ENCODE measurements at regions not wholly inside any gene's neighbourhood (a gene's known extent, or its start where the extent isn't known, plus 50 kb on each side); places are given as distances from the start of the nearest gene placed in this dataset.

- no peaks in the 10 kb centered on the region for H3K27me3 ChIP-seq (ENCODE audit: insufficient read depth, low read length, poor library complexity, severe bottlenecking)
- H2AFZ ChIP-seq (ENCODE audit: low read length), result no peak overlapping the region
- H3K4me2 ChIP-seq (ENCODE audit: low read depth, low read length, poor library complexity, severe bottlenecking), result no peak overlapping the region
- TF ChIP-seq, protein P1, sequence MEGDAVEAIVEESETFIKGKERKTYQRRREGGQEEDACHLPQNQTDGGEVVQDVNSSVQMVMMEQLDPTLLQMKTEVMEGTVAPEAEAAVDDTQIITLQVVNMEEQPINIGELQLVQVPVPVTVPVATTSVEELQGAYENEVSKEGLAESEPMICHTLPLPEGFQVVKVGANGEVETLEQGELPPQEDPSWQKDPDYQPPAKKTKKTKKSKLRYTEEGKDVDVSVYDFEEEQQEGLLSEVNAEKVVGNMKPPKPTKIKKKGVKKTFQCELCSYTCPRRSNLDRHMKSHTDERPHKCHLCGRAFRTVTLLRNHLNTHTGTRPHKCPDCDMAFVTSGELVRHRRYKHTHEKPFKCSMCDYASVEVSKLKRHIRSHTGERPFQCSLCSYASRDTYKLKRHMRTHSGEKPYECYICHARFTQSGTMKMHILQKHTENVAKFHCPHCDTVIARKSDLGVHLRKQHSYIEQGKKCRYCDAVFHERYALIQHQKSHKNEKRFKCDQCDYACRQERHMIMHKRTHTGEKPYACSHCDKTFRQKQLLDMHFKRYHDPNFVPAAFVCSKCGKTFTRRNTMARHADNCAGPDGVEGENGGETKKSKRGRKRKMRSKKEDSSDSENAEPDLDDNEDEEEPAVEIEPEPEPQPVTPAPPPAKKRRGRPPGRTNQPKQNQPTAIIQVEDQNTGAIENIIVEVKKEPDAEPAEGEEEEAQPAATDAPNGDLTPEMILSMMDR (conservative IDR thresholded peaks at IDR 0.05; ENCODE audit: low read length), result no peak
- no peaks in the 10 kb centered on the region for H3K9me2 ChIP-seq (replicated peaks; ENCODE audit: low read depth, low read length)
- H3K9me3 ChIP-seq (ENCODE audit: insufficient read depth, low read depth, low read length), result no peaks in the 10 kb centered on the region
- H3K9ac ChIP-seq (ENCODE audit: low read depth, low read length, poor library complexity, severe bottlenecking), result no peak overlapping the region
- no peaks in the 10 kb centered on the region for H3K79me2 ChIP-seq (ENCODE audit: insufficient read depth, low read length)
- H3K4me1 ChIP-seq (ENCODE audit: insufficient read depth, low read length, poor library complexity, severe bottlenecking), result no peaks in the 10 kb centered on the region
- H3F3A ChIP-seq (ENCODE audit: low read depth), result no peaks in the 10 kb centered on the region
- H4K20me1 ChIP-seq (ENCODE audit: insufficient read depth, low read length, poor library complexity, severe bottlenecking), result no peaks in the 10 kb centered on the region
- H3K4me3 ChIP-seq (ENCODE audit: low read length, poor library complexity, severe bottlenecking), result no peak overlapping the region
- no peaks in the 10 kb centered on the region for H3K36me3 ChIP-seq (ENCODE audit: insufficient read depth, low read length)
Measured at GRCh38 chr4:138674209-138674608, 341.4 kb upstream of the NOCT start.

GRCh38 chr4:138673053-138673452 is 342.5 kb upstream of the NOCT start:
- Histone ChIP-seq H3K4me1 (ENCODE audit: insufficient read depth, low read length, poor library complexity, severe bottlenecking) (no peaks in the 10 kb centered on the region), H3K9me2 (replicated peaks; ENCODE audit: low read depth, low read length) (no peaks in the 10 kb centered on the region), H3K4me3 (ENCODE audit: low read length, poor library complexity, severe bottlenecking) (no peak overlapping the region), H3F3A (ENCODE audit: low read depth) (no peaks in the 10 kb centered on the region), H3K4me2 (ENCODE audit: low read depth, low read length, poor library complexity, severe bottlenecking) (no peak overlapping the region), H3K79me2 (ENCODE audit: insufficient read depth, low read length) (no peaks in the 10 kb centered on the region), H3K9ac (ENCODE audit: low read depth, low read length, poor library complexity, severe bottlenecking) (no peak overlapping the region), H3K36me3 (ENCODE audit: insufficient read depth, low read length) (no peaks in the 10 kb centered on the region), H3K9me3 (ENCODE audit: insufficient read depth, low read depth, low read length) (no peaks in the 10 kb centered on the region), H4K20me1 (ENCODE audit: insufficient read depth, low read length, poor library complexity, severe bottlenecking) (no peaks in the 10 kb centered on the region), H3K27me3 (ENCODE audit: insufficient read depth, low read length, poor library complexity, severe bottlenecking) (no peaks in the 10 kb centered on the region), H2AFZ (ENCODE audit: low read length) (no peak overlapping the region)
- TF ChIP-seq EZH2phosphoT487 (IDR thresholded peaks at IDR 0.05; ENCODE audit: borderline replicate concordance), result no peak
- TF ChIP-seq, protein P1 (conservative IDR thresholded peaks at IDR 0.05; ENCODE audit: low read length), result no peak

- Histone ChIP-seq H4K20me1 (ENCODE audit: insufficient read depth, low read length, poor library complexity, severe bottlenecking) (no peaks in the 10 kb centered on the region), H3K9ac (ENCODE audit: low read depth, low read length, poor library complexity, severe bottlenecking) (no peak overlapping the region), H2AFZ (ENCODE audit: low read length) (no peak overlapping the region; the same call in 1 of the 2 replicates), H3K4me3 (ENCODE audit: low read length, poor library complexity, severe bottlenecking) (no peak overlapping the region), H3K4me1 (ENCODE audit: insufficient read depth, low read length, poor library complexity, severe bottlenecking) (no peaks in the 10 kb centered on the region), H3K27me3 (ENCODE audit: insufficient read depth, low read length, poor library complexity, severe bottlenecking) (no peaks in the 10 kb centered on the region), H3K9me2 (replicated peaks; ENCODE audit: low read depth, low read length) (no peaks in the 10 kb centered on the region), H3K36me3 (ENCODE audit: insufficient read depth, low read length) (no peaks in the 10 kb centered on the region), H3K79me2 (ENCODE audit: insufficient read depth, low read length) (no peaks in the 10 kb centered on the region), H3K4me2 (ENCODE audit: low read depth, low read length, poor library complexity, severe bottlenecking) (no peak overlapping the region), H3K9me3 (ENCODE audit: insufficient read depth, low read depth, low read length) (no peaks in the 10 kb centered on the region), H3F3A (ENCODE audit: low read depth) (no peaks in the 10 kb centered on the region)
- TF ChIP-seq, protein P1 (conservative IDR thresholded peaks at IDR 0.05; ENCODE audit: low read length), result no peak
- TF ChIP-seq EZH2phosphoT487 (IDR thresholded peaks at IDR 0.05; ENCODE audit: borderline replicate concordance), result no peak
Measured at GRCh38 chr4:138672393-138672976, 343.1 kb upstream of the NOCT start.
